ENCODE measurements at regions not wholly inside any gene's neighbourhood (a gene's known extent, or its start where the extent isn't known, plus 50 kb on each side); places are given as distances from the start of the nearest gene placed in this dataset.

DNA sequence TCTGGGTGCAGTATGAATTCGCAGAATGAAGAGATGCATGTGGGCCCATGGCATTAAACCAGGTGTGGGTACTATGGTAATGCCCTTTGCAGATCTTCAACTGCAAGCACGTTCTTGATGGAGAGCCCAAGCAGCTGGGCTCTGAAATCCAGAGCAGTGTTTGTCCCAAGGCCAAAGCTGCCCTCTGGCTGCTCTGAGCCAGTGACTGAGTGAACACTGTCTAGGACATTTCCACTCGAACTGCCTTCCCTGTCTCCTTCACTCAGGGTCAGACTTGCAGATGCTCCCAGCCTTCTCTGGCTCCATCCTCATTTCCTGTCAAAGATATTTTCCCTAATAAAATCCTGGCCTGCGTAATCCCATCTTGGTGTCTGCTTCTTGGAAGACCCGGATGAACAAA, 80.2 kb upstream of the GJB6 start:
- no peak overlapping the region for H3K27ac ChIP-seq
- intact Hi-C loops (cut with DNase I): no loop called here
- peaks cover 0 to 23% (median 3%) of the 10 kb centered on the region in 12 donors for H3K9me3 ChIP-seq
- no peaks in the 10 kb centered on the region for H3K36me3 ChIP-seq
- WGBS, 4 donors: 80 to 88% (median 83%) methylated on average over 5 of the region's 5 CpGs
- TF ChIP-seq POLR2A (IDR thresholded peaks at IDR 0.05): no peak
- TF ChIP-seq, protein P1, sequence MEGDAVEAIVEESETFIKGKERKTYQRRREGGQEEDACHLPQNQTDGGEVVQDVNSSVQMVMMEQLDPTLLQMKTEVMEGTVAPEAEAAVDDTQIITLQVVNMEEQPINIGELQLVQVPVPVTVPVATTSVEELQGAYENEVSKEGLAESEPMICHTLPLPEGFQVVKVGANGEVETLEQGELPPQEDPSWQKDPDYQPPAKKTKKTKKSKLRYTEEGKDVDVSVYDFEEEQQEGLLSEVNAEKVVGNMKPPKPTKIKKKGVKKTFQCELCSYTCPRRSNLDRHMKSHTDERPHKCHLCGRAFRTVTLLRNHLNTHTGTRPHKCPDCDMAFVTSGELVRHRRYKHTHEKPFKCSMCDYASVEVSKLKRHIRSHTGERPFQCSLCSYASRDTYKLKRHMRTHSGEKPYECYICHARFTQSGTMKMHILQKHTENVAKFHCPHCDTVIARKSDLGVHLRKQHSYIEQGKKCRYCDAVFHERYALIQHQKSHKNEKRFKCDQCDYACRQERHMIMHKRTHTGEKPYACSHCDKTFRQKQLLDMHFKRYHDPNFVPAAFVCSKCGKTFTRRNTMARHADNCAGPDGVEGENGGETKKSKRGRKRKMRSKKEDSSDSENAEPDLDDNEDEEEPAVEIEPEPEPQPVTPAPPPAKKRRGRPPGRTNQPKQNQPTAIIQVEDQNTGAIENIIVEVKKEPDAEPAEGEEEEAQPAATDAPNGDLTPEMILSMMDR (IDR thresholded peaks at IDR 0.05): no peak
- H3K4me3 ChIP-seq: no peak overlapping the region
- no peaks in the 10 kb centered on the region for H3K27me3 ChIP-seq
- DNase-seq (no peak), ATAC-seq (no peak)
- no peaks in the 10 kb centered on the region for H3K4me1 ChIP-seq

DNA sequence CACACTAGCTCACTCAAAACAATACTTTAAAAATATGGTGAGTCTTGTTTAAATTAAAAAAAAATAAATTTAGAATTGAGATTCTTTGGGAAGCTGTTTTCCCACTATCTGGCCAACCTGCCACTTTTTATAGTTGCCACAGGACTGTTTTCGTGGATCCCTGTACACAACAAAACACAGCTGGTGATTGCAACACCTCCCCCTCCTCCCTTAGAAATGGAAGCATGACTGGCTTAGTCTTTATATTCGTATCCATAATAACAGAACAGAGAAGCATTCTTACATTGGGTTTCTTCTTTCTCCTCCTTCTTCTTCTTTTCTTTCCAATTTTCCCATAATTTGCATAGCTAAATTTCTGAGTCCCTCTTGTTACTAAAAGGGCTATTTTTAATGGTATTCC, 79.5 kb upstream of the GJB6 start:
- H3K4me1 ChIP-seq: no peaks in the 10 kb centered on the region
- no peak for TF ChIP-seq POLR2A (IDR thresholded peaks at IDR 0.05)
- TF ChIP-seq, protein P1 (IDR thresholded peaks at IDR 0.05): no peak
- no peaks in the 10 kb centered on the region for H3K27me3 ChIP-seq
- 70 to 84% (median 78%) methylated on average over 2 of the region's 2 CpGs for WGBS, 4 donors
- ATAC-seq (no peak), DNase-seq (no peak)
- H3K4me3 ChIP-seq: no peak overlapping the region
- peaks cover 0 to 26% (median 4%) of the 10 kb centered on the region in 12 donors for H3K9me3 ChIP-seq
- no peak overlapping the region for H3K27ac ChIP-seq
- intact Hi-C loops (cut with DNase I): no loop called here
- H3K36me3 ChIP-seq: no peaks in the 10 kb centered on the region

DNA sequence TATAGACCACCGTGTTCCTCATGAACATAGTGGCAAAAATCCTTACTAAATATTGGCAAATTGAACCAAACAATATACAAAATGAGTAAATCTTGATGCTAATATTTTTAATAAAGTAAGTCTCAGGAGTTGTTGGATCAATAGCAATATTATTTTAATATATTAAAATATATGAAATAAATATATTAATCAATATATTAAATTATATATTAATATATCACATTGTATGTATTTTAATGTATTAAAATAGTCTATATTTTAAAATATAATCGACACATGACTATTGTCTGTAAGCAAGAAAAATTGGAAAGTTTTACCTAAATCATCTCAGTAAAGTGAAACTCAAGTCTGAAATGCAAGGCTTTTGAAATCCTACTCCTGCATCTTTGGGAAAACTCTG, 78.9 kb upstream of the GJB6 start:
- DNase-seq (no peak), ATAC-seq (no peak)
- no peak overlapping the region for H3K4me3 ChIP-seq
- TF ChIP-seq POLR2A (IDR thresholded peaks at IDR 0.05): no peak
- TF ChIP-seq, protein P1 (IDR thresholded peaks at IDR 0.05): no peak
- WGBS, 4 donors: 86 to 92% (median 88%) methylated on average over 2 of the region's 2 CpGs
- intact Hi-C loops (cut with DNase I): no loop called here
- no peaks in the 10 kb centered on the region for H3K4me1 ChIP-seq
- no peaks in the 10 kb centered on the region for H3K27me3 ChIP-seq
- H3K27ac ChIP-seq: no peak overlapping the region
- H3K9me3 ChIP-seq: peaks cover 0 to 26% (median 4%) of the 10 kb centered on the region in 12 donors
- H3K36me3 ChIP-seq: no peaks in the 10 kb centered on the region

DNA sequence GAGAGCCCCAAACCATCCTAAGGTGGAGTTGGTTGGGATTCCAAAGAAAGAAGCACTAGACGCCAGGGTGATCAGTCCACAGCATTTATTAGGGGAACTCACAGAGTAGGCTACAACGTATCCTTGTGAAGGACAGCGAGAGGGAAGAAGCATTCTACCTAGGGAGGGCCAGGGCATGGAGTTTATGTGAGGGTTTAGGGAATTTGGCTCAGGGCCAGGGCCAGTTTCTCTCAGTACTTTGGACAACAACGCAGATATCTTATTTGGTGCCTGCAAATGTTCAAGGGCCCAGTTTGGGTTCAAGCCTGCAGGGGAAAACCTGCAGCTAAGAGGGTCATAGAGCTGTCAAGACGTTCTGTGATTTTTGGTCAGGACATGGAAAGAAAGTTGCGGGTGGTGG, 73.9 kb upstream of the GJB6 start:
- H3K4me3 ChIP-seq: no peak overlapping the region
- H3K36me3 ChIP-seq: no peaks in the 10 kb centered on the region
- peaks cover 0 to 26% (median 4%) of the 10 kb centered on the region in 12 donors for H3K9me3 ChIP-seq
- intact Hi-C loops (cut with DNase I): no loop called here
- ATAC-seq: no peak
- peaks cover 0 to 8% (median 0%) of the 10 kb centered on the region in 12 donors for H3K4me1 ChIP-seq
- peaks cover 0 to 27% (median 7%) of the 10 kb centered on the region in 9 donors for H3K27me3 ChIP-seq
- DNase-seq: no peak
- WGBS, 4 donors: 83 to 89% (median 85%) methylated on average over 6 of the region's 6 CpGs
- no peak overlapping the region for H3K27ac ChIP-seq
- TF ChIP-seq POLR2A (IDR thresholded peaks at IDR 0.05): no peak
- TF ChIP-seq, protein P1 (IDR thresholded peaks at IDR 0.05): no peak
